A549 (cell line): ENCODE measurements at regions not wholly inside any gene's neighbourhood (a gene's known extent, or its start where the extent isn't known, plus 50 kb on each side); places are given as distances from the start of the nearest gene placed in this dataset.

Source experiments
- BHLHE40 ChIP-seq: IDR thresholded peaks from 2 replicates; pipeline ENCODE4 v1.6.1; 2012; ENCODE audit warnings: low read depth, low read length, inconsistent platforms
- CBX8 ChIP-seq: fragments of 200-600 bp; sonication (generic); IDR thresholded peaks from 2 replicates; pipeline ENCODE4 v1.6.1; 2016
- CEBPB ChIP-seq, 2 experiments: fragments of >200 bp in 1 of 2; sonication (Bioruptor Twin) in 1 of 2; formaldehyde crosslinking in 1 of 2; IDR thresholded peaks; 2 replicates each; pipeline ENCODE4 v1.6.1; 2012 to 2016
- NPAS2 ChIP-seq: fragments of 250-450 bp; sonication (Bioruptor Pico); IDR thresholded peaks from 2 replicates; pipeline ENCODE4 v1.8.0; 2022; ENCODE audit warnings: mild to moderate bottlenecking, moderate library complexity, borderline replicate concordance
- PHF8 ChIP-seq: fragments of 200-600 bp; sonication (generic); IDR thresholded peaks from 2 replicates; pipeline ENCODE4 v1.6.1; 2016; ENCODE audit warnings: low read depth, mild to moderate bottlenecking, antibody characterized with exemption, moderate library complexity, borderline replicate concordance
- POLR2A ChIP-seq: IDR thresholded peaks from 2 replicates; pipeline ENCODE4 v1.6.1; 2012; ENCODE audit warnings: mild to moderate bottlenecking, low read length
- SMC3 ChIP-seq: fragments of >200 bp; sonication (Bioruptor Twin); formaldehyde crosslinking; IDR thresholded peaks from 3 replicates; pipeline ENCODE4 v1.6.1; 2018; ENCODE audit warnings: inconsistent platforms
- TF ChIP-seq, protein P1 (sequence below): fragments of >200 bp; sonication (Bioruptor Twin); formaldehyde crosslinking; IDR thresholded peaks from 3 replicates; pipeline ENCODE4 v1.5.1; 2016
- TF ChIP-seq, protein P2 (sequence below): IDR thresholded peaks from 2 replicates; pipeline ENCODE4 v1.6.1; 2012
- TF ChIP-seq, protein P3 (sequence below): fragments of 150-350 bp; IDR thresholded peaks from 2 replicates; pipeline ENCODE4 v1.6.1; 2014; ENCODE audit warnings: low read depth, mild to moderate bottlenecking, low read length
- TF ChIP-seq, protein P4 (sequence below): fragments of >200 bp; sonication (Bioruptor Twin); formaldehyde crosslinking; IDR thresholded peaks from 3 replicates; pipeline ENCODE4 v1.6.1; 2016
- TF ChIP-seq, protein P5 (sequence below): fragments of 200-600 bp; sonication (generic); IDR thresholded peaks from 2 replicates; pipeline ENCODE4 v1.6.1; 2016; ENCODE audit warnings: antibody characterized with exemption, mild to moderate bottlenecking, moderate library complexity
- TF ChIP-seq, protein P6 (sequence below): fragments of 250-450 bp; sonication (Bioruptor Pico); IDR thresholded peaks from 2 replicates; pipeline ENCODE4 v1.5.0; 2020; ENCODE audit warnings: low read depth, mild to moderate bottlenecking, moderate library complexity

DNA sequence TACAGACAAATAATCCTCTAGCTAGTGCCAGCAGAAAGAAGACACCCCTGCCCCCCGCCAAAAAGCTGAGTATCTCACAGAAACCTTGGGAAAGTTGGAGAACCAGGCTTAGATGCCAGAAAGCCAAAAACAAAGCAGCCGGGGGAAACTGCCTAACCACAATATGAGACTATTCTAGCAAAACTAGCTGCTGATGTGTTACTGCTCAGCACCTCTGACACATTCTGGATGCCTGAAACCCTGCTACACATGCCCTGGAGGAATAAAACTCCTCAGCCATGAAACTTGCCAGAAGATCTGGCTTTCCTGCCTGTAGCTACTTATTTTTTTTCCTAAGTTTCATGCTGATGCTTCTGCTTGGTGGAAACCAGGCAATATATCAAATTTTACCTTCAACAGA, 122.7 kb upstream of the GCFC2 start:
- TF ChIP-seq SMC3 (no peak), POLR2A (no peak), NPAS2 (CRISPR knock-in tag) (no peak), CBX8 (no peak), BHLHE40 (no peak), CEBPB (IDR thresholded peaks at IDR 0.05) (no peak), PHF8 (no peak)
- TF ChIP-seq, protein P1, sequence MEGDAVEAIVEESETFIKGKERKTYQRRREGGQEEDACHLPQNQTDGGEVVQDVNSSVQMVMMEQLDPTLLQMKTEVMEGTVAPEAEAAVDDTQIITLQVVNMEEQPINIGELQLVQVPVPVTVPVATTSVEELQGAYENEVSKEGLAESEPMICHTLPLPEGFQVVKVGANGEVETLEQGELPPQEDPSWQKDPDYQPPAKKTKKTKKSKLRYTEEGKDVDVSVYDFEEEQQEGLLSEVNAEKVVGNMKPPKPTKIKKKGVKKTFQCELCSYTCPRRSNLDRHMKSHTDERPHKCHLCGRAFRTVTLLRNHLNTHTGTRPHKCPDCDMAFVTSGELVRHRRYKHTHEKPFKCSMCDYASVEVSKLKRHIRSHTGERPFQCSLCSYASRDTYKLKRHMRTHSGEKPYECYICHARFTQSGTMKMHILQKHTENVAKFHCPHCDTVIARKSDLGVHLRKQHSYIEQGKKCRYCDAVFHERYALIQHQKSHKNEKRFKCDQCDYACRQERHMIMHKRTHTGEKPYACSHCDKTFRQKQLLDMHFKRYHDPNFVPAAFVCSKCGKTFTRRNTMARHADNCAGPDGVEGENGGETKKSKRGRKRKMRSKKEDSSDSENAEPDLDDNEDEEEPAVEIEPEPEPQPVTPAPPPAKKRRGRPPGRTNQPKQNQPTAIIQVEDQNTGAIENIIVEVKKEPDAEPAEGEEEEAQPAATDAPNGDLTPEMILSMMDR = no peak
- TF ChIP-seq, protein P2, sequence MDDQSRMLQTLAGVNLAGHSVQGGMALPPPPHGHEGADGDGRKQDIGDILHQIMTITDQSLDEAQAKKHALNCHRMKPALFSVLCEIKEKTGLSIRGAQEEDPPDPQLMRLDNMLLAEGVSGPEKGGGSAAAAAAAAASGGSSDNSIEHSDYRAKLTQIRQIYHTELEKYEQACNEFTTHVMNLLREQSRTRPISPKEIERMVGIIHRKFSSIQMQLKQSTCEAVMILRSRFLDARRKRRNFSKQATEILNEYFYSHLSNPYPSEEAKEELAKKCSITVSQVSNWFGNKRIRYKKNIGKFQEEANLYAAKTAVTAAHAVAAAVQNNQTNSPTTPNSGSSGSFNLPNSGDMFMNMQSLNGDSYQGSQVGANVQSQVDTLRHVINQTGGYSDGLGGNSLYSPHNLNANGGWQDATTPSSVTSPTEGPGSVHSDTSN = no peak
- TF ChIP-seq, protein P3, sequence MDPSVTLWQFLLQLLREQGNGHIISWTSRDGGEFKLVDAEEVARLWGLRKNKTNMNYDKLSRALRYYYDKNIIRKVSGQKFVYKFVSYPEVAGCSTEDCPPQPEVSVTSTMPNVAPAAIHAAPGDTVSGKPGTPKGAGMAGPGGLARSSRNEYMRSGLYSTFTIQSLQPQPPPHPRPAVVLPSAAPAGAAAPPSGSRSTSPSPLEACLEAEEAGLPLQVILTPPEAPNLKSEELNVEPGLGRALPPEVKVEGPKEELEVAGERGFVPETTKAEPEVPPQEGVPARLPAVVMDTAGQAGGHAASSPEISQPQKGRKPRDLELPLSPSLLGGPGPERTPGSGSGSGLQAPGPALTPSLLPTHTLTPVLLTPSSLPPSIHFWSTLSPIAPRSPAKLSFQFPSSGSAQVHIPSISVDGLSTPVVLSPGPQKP = no peak
- TF ChIP-seq, protein P4, sequence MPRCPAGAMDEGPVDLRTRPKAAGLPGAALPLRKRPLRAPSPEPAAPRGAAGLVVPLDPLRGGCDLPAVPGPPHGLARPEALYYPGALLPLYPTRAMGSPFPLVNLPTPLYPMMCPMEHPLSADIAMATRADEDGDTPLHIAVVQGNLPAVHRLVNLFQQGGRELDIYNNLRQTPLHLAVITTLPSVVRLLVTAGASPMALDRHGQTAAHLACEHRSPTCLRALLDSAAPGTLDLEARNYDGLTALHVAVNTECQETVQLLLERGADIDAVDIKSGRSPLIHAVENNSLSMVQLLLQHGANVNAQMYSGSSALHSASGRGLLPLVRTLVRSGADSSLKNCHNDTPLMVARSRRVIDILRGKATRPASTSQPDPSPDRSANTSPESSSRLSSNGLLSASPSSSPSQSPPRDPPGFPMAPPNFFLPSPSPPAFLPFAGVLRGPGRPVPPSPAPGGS = no peak
- TF ChIP-seq, protein P5, sequence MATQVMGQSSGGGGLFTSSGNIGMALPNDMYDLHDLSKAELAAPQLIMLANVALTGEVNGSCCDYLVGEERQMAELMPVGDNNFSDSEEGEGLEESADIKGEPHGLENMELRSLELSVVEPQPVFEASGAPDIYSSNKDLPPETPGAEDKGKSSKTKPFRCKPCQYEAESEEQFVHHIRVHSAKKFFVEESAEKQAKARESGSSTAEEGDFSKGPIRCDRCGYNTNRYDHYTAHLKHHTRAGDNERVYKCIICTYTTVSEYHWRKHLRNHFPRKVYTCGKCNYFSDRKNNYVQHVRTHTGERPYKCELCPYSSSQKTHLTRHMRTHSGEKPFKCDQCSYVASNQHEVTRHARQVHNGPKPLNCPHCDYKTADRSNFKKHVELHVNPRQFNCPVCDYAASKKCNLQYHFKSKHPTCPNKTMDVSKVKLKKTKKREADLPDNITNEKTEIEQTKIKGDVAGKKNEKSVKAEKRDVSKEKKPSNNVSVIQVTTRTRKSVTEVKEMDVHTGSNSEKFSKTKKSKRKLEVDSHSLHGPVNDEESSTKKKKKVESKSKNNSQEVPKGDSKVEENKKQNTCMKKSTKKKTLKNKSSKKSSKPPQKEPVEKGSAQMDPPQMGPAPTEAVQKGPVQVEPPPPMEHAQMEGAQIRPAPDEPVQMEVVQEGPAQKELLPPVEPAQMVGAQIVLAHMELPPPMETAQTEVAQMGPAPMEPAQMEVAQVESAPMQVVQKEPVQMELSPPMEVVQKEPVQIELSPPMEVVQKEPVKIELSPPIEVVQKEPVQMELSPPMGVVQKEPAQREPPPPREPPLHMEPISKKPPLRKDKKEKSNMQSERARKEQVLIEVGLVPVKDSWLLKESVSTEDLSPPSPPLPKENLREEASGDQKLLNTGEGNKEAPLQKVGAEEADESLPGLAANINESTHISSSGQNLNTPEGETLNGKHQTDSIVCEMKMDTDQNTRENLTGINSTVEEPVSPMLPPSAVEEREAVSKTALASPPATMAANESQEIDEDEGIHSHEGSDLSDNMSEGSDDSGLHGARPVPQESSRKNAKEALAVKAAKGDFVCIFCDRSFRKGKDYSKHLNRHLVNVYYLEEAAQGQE = no peak
- TF ChIP-seq, protein P6, sequence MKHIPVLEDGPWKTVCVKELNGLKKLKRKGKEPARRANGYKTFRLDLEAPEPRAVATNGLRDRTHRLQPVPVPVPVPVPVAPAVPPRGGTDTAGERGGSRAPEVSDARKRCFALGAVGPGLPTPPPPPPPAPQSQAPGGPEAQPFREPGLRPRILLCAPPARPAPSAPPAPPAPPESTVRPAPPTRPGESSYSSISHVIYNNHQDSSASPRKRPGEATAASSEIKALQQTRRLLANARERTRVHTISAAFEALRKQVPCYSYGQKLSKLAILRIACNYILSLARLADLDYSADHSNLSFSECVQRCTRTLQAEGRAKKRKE (CRISPR knock-in tag) = no peak
